ENCODE measurements at regions not wholly inside any gene's neighbourhood (a gene's known extent, or its start where the extent isn't known, plus 50 kb on each side); places are given as distances from the start of the nearest gene placed in this dataset.

DNA sequence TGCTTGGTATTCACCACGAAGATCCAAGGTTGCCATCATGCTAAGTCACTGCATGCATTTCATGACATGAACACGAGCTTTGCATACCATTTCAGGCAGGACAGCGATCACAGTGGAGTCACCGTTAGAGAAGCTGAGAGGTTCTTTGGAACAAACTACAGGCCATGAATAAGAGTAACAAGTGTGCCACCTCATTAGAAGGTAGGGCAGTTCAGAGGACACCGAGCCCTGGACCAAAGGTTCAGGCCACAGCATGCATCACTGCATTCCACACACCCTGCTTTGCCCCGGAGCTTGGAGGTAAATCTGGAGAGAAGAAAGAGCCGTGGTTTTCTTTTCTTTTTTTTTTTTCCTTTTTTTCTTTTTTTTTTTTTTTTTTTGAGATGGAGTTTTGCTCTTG lies 66.9 kb upstream of the CDH4 start:
- TF ChIP-seq SPI1 (IDR thresholded peaks at IDR 0.05; ENCODE audit: low read depth, low read length) (no peak), POLR2A (IDR thresholded peaks at IDR 0.05; ENCODE audit: low read depth, low read length) (no peak), POLR2AphosphoS5 (IDR thresholded peaks at IDR 0.05; ENCODE audit: low read depth, low read length) (no peak), TAF1 (IDR thresholded peaks at IDR 0.05; ENCODE audit: low read depth, low read length) (no peak), POU2F2 (IDR thresholded peaks at IDR 0.05; ENCODE audit: low read depth, low read length) (no peak)

Data from GM12891 (cell line).